ENCODE measurements at regions not wholly inside any gene's neighbourhood (a gene's known extent, or its start where the extent isn't known, plus 50 kb on each side); places are given as distances from the start of the nearest gene placed in this dataset.
"Not testable (repeated sequence)": the region's sequence is repeated elsewhere in the genome, so short reads cannot be mapped to it uniquely, and the experiment has no call there.

DNA sequence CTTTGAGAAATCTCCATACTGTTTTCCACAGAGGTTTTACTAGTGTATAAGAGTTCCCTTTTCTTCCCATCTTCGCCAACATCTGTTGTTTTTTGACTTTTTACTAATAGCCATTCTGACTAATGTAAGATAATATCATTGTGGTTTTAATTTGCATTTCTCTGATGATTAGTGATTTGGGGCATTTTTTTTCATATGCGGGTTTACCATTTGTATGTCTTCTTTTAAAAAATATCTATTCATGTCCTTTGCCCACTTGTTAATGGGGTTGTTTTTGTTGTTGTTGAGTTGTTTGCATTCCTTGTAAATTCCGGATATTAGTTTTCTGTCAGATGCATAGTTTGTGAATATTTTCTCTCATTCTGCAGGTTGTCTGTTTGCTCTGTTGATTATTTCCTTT is 167.1 kb downstream of the PRL start:
- no peak for DNase-seq

DNA sequence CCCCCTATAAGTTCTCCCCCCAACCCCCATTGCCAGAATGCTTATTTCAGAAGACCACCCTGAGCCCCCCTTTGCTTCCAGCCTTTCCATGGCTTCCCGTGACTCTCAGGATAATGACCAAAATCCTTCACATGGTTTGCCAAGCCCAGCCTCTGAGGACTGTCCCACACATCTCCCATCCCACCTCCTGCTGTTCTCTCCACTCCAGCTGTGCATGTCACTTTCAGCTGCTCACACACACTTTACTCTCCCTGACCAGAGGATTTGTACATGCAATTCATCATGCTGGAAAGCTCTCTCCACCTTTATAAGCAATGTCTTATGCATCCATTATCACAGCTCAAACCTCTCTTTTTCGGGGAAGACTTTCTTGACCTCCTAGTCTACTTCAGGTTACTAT is 164.2 kb downstream of the PRL start:
- no peak for DNase-seq

DNA sequence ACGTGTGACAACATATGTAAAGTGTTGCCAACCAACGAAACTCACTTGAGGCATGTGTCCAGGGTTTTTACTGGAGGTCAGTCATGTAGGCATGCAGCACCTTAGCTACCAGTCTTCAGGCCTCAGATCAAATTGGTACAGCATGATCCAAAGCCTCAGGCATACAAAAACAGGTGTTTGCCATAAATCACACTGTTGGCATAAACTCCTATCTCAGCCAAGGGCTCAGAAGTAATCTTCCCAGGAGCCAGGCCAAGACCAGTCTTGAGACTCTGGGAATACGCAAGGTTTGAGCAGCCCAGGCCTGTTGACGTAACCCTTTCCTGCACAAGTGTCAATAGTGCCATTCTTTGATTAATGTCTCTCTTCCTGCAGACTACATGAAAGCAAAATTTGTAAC is 163.5 kb downstream of the PRL start:
- DNase-seq = no peak

DNA sequence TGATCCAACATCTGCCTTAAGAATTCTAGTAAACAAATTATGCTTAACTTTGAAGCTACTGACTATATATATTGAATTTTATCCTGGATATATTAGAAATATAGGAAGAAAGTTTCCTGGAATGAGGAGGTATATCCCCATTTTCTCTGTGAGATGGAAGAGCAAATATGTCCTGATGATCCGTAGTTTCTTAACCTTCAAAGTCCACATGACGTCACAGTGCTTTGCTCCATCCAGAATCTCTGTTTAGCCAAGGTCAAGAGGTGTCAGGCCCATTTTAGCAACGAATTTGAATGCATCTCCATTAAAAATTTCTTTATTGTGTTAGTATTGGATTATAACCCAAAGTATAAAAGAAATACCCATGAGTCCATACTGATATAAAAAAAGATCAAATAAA is 162.5 kb downstream of the PRL start:
- DNase-seq = no peak

DNA sequence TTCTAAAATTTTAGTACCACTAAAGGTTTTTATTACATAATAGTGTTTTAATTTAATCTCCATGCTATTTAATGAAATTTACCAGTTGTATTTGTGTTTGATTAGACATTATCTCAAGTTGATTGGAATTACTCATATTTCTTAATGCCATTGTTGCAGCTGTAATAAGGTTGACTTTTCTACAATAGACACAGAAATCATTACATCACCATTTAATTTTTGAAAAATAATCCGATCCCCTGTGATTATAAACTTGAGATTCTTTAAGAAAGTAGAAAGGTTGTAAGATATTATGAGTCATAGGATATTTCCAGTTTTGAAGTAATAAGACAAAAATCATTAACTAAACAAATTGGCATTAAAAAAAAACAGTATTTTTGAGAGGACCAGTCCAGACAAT is 161.4 kb downstream of the PRL start:
- no peak for DNase-seq

DNA sequence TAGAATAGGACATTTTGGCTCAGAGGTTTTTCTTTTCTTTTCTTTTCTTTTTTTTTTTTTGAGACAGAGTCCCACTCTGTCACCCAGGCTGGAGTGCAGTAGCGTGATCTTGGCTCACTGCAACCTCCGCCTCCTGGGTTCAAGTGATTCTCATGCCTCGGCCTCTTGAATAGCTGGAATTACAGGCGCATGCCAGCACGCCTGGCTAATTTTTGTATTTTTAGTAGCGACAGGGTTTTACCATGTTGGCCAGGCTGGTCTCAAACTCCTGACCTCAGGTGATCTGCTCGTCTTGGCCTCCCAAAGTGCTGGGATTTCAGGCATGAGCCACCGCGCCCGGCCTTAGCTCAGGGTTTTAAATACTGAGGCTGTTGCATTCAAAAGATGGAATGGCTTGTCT is 156.1 kb downstream of the PRL start:
- DNase-seq = not testable (repeated sequence)

DNA sequence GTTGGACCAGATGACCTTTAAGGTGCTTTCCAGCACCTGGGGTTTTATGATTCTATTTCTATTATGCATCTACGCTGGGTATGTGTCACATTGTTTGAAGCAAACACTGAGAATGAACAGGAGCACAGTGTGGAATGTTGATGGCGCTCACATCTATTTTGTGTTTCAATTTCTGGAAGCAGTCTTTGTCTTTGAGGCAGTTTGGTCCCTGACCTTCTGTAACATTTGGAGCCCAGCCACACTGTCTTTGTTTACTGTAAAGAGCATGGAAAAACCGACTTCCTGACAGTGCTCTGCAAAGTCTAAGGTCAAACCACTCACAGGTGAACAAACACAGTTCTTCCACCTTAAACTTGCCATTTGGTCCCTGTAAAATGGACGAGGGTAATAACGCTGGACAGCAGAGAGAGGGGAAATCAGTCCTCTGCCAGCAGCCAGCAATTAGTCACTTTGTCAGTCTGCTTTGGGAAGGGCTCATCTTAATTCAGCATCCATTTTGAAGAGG is 155.5 kb downstream of the PRL start:
- no peak for DNase-seq

DNA sequence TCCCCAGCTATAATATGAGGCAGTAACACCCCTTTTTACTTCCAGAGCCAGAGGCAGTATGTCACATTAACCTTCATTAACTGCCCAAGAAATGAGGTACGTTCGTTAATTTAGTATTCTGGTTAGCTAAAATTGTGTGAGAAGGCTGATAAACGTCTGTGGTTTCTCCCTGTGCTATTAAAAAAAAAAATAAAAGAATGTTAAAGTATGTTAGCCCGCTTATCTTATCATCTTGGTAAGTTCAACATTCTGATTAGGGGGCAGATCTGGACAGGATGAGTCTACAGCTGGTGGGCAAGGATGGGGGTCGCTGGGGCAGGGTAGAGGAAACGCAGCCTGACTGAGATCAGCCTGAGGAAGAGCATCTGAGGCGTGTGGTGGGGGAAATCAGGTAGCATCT is 154.0 kb downstream of the PRL start:
- no peak for DNase-seq

DNA sequence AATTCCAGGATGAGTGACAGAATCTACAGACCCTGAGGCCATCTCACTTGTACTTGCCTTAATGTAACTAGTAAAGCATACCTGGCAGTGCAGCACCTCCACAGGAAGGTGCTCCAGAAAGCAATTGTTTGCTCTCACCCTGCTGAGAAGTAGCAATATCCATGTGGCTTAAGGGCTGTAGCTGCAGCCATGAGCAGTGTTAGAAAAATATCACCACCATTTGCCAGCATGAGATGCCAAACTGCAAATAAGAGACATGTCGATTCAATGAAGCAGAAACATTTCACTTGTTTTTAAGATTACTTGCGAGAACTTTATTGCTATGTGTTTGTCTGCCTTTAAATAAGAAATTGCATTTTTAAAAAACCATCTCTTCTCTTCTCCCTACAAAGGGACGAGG is 151.5 kb downstream of the PRL start:
- no peak for DNase-seq

DNA sequence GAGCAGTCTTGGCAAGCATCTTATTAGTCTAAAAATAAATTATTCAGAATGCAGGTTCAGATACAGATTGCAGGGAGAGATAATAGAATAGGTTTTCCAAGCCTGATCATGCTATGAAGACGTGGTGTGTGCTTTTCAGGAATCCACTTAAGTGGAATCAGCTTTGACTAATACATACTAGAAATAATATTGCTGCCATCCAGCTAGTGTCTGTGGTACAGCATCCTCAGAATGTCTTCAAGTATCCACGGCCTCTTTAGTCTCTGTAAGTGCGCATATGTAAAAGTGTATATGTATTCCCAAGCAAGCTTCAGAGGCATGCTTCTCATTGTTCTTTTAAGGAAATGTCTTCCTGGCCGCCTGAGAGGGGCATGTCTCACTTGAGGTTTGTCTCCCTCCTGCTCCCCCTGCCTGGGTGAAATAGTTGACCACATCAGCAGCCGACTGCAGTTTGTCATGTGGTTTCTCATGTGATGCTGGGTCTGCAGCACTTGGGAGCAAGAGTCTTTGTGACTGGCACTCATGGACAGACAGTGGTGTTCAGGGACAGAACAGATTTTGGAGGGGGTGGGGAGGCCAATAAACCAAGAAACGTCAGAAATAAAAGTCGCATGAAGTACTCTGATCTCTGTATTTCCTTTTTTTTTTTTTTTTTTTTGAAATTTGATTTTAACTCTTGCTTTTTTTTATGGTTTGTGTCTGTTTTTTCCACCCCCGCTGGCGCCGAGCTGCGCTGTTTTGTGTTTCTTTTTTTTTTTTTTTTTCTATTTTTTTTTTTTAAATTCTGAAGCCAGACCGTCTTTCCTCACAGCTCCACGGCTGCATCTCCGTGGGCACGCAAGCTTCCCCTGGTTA is 150.8 kb downstream of the PRL start:
- no peak for DNase-seq

DNA sequence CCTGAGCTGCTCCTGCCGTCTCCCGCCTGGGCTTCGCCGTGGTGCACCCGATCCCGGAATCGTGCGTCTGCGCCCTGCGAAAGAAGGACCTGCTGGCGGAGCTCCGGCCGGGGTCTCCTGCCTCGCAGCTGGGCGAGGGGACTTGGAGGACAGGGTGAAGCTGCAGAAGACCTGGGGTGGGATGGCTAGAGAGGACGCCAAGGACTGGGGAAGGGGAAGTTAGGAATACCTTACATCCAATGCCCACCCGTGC is 150.2 kb downstream of the PRL start:
- DNase-seq = no peak

DNA sequence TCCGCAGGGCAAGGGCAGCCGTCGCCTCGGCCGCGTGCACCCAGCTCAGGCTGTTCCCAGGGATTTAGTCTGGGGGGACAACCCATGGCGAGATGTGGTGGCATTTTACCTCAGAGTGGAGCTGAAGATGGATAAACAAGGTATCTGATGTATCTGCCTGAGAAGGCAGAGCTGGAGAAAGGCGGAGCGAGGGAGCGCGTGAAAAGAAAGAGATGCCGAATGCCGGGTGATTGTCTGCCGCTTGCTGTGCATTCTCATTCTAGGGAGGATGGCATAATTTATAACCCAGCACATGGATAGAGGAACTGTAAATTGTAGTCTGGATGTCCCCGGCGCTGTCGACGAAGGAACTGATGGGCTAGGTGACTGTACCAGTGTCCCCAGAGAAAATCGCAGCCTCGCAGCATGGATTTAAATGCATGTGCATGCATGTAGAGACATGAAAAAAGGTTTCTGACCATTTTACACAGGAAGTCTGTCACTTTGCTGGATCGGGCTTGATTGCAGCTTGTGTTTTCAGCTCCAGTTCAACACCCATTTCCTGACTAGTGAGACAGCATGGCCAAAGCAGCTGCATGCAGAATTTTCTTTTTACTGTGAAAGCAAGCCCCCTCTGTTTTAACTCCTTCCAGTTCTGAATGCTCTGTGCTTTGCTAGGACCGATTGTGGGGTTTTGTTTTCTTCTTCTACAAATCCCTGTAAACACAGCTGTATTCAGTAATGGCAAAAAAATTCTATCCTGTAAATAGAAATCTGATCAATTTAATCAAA is 149.7 kb downstream of the PRL start:
- DNase-seq = no peak

DNA sequence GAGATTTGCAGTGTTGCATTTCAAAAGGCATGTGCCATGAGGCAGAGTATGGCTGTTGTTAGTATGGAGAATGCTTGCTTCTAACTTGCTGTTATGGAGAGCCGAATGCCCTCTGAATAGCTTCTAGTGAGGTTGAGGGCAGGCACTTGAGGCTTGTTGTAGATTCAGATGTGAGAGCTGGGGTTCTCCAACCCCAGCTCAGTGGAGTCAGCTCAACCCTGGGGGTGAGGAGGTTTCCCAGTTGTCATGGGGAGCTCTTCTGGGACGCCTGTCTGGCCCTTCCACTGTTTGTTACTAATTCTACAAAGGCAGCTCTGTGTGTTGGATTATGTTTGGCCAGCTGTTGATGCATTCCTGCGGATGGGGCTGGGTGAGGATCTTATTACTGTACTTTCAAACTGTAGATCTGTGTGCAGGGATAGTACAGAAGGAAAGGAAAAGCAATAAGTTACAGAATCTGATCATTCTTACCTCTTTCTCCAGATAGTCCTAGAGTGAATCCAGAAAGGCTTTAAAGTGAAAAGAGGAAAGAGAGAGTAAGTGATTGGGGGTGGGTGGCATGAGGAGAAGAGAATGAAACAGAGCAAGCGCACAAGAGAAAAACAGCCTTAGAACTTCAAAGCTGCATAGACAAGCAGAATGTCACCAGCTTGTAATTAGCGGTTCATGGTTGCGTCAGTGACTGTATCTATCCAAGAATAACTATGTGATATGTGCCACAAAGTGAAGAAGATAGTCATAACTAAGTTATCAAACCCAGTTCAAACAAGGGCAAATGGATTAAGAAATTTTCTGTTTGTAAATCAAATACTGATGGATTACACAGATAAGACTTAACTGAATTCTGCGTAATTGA is 148.7 kb downstream of the PRL start:
- DNase-seq = no peak

DNA sequence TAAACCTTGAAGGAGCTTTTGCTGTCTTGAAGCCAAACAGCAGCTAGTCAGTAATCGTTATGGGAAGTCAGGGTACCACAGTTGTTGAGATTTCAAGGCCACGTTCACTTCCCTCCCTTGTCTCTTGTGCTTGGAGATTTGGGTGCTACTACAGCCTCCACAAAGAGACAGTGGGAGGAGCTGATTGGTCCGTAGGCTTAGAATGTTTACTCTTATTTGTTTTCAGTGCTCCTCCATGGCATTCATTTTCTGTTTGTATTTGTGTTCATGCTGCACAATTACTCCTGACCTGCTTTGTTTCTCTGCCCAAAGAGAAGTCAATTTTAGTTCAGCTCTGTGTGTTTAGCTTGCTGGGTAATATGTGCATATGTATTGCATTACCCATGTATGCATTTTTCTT is 147.7 kb downstream of the PRL start:
- DNase-seq = no peak

DNA sequence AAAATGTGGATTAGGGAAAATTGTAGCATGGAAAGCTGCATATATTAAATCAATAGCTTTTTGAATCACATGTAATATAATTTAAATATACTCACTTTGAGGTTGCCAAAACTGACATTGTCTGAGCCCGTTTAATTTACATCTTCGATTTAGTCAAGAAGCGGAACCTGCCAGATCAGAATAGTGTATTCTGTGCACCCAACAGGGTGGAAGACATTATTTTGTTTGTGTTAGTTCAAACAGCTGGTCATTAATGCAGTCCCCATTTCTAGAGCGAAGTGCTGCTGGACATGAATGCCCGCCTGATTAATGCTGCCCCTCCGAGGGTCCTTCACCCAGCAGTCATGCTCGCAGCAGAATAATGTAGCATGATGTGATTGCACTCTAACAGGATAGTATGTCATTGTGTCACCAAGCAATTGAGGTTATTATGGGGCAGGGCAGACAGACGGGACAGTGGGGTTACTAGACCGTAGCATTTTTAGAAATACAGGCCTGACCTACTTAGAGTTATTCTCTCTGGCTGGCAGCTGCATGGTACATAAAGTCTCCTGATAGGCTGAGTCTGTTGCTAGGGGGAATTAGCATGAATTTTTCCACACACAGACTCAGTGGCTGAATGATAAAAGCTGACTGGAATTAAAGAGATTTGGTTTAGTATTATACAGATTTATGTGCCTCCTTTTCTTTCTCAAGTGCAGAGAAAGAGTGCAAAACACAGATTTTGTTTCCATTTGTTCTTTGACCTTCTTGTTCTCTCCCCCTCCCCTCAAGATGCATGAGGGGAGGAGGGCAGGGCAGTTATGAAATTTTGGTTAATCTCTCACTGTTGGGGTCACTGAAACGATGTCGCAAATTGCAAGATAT is 147.1 kb downstream of the PRL start:
- DNase-seq = no peak

DNA sequence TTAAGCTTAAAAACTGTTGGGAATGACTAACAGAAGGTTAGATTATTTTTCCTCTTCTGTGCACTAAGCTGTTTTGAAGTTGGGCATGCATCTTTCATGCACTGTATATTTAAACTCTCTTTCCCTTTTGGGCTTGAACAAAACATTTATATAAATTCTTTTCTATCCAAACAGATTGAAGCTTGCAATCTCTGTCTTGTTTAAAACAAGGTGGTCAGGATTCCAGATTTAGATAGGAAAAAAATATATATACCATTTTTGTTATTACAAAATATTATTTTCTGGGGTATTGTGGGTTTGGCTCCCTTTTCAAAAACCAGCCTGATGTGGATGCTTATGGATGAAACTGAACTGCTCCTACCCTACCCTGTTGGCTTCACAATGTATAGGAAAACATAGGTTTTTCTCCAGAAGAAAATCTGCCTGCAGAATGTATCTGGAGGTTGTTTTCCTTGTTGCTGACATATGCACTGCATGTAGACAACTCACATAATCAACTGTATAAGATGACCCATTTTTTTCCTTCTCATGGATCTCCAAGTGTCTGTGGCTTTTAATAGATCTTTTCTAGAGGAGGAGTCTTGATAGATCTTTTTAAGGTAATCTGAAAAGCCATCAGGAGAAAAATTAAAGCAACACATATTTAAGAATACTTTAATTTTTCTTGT is 146.3 kb downstream of the PRL start:
- DNase-seq = no peak

DNA sequence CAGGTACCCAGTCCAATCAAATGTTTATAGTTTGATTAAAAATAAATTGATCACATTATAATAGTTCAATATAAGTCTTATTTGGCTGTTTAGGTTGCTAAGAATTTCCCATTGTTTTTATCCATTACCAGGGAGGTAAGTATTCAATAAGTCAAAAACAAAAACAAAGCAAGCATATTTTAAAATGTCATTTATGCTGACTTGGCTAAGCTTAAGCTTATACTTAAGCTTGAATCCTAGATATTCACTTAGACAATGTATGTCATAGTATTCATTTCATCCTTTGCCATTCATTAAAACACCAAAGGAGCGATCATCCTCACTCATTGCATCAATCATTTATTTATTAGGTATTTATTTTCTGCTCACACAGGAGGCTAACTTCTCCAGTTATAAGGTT is 144.9 kb downstream of the PRL start:
- no peak for DNase-seq

DNA sequence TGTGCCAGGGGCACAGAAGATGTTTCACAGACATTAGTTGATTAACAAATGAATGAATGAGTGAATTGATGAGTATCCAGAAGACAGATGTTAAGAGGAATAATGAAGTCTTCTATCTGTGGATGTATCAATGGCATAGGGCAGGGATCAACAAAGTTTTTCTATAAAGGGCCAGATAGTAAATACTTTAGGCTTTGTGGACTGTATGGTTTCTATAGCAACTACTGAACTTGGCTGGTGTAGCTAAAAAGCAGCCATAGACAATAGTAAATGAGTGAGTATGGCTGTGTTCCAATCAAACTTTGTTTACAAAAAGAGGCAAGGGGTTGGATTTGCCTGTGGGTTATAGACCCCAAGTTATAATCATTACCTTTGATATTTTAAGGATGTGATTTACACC is 144.0 kb downstream of the PRL start:
- DNase-seq = no peak

DNA sequence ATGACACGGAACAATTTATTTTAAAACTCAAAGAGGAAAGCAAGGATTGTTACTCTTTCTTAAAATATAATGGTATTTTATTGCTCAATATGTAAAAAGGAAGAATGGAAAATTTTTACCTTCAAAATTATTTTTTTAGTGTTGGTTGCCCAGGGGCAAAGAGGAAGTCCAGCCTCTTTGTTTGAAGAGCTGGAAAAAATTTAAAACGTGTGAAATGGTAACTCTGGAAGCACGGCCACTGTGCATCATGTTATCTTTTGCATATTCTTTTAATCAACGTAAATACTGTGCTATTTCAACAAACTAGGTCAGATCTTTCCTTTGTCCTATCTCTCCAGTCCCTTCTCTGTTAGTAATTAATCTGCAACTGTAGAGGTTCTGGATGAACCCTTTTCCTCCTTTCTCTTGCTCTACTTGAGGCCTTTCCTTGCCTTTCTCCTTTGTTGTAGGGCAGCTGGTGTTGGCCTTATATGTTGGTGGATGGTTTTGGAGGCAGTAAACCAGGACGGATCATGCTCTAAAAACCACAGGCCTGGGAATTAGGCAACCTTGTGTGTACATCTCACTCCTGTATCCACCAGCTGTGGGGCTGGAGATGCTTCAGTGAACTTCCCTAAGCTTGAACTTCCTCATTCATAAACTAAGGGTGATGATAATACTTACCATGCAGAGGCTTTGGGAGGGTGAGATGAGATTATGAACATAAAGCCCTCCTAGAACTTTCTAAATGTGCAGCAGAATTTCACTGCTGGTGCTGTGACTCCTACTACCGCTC is 143.3 kb downstream of the PRL start:
- no peak for DNase-seq

DNA sequence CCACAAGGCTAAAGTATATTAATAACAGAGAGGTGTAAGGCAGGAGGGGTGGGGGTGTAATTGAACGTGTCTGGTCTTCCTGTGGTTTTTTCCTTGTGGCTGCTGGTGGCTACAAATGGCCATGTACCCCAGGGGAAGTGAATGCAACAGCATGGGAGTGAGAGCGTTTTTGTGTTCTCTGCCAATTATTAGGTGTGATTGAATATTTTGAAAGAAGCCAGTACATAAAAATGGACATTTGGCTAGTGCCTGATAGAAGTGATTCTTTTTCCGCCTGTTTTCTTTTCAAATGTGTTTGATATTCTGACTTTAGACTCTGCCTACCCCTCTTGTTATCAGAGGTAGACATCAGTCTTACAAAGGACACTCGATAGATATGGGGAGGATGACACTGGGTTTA is 141.3 kb downstream of the PRL start:
- DNase-seq = no peak

DNA sequence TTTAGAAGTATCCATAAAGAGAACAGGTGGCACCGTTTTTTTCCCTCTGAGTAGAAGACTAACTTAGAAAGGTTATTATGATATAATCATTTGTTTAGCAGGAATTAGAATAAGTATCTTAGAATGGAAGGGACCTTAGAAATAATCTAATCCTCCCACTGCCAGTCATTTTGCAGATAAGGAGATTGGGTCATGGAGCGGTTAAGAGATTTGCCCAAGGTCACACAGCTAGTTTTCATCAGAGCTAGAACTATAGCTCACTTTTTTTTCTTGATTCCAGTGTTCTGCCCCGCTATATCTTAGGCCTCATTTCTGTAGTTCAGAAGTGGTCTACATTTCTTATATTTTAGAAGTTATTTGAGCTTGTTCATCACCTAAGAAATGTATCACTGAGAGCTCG is 139.6 kb downstream of the PRL start:
- no peak for DNase-seq
